Thymus (tissue), 11 donors: ENCODE measurements at regions not wholly inside any gene's neighbourhood (a gene's known extent, or its start where the extent isn't known, plus 50 kb on each side); places are given as distances from the start of the nearest gene placed in this dataset.
"Not testable (repeated sequence)": the region's sequence is repeated elsewhere in the genome, so short reads cannot be mapped to it uniquely, and the experiment has no call there.

Source experiments
- DNase-seq, 9 donors: peaks; one replicate each; pipeline ENCODE4 v3.0.0-alpha.2; 2013; ENCODE audit warnings: low spot score in 9 of 9, low read depth in 6 of 9, missing footprints in 1 of 9
- H3K27ac ChIP-seq, 2 donors: one replicate each; pipeline ENCODE4 v1.5.1; 2013; ENCODE audit warnings: control low read depth in 1 of 2, low read depth in 1 of 2, low read length in 1 of 2, mild to moderate bottlenecking in 1 of 2, moderate library complexity in 1 of 2
- H3K27me3 ChIP-seq, 2 donors: one replicate each; pipeline ENCODE4 v1.5.1; 2013; ENCODE audit warnings: low read length in 1 of 2; ENCODE audit not compliant: control insufficient read depth in 2 of 2, insufficient read depth in 1 of 2
- H3K36me3 ChIP-seq, 2 donors: one replicate each; pipeline ENCODE4 v1.5.1; 2013; ENCODE audit warnings: low read length in 1 of 2, mild to moderate bottlenecking in 1 of 2, moderate library complexity in 1 of 2; ENCODE audit not compliant: control insufficient read depth in 2 of 2, insufficient read depth in 2 of 2
- H3K4me1 ChIP-seq, 2 donors: one replicate each; pipeline ENCODE4 v1.5.1; 2013; ENCODE audit warnings: low read length in 2 of 2; ENCODE audit not compliant: control insufficient read depth in 2 of 2, insufficient read depth in 2 of 2
- H3K4me3 ChIP-seq, 2 donors: one replicate each; pipeline ENCODE4 v1.5.1; 2013; ENCODE audit warnings: low read length in 2 of 2, control low read depth in 1 of 2, mild to moderate bottlenecking in 1 of 2
- H3K9me3 ChIP-seq, 2 donors: one replicate each; pipeline ENCODE4 v1.5.1; 2013; ENCODE audit warnings: low read length in 1 of 2, mild to moderate bottlenecking in 1 of 2; ENCODE audit not compliant: control insufficient read depth in 2 of 2, insufficient read depth in 1 of 2
- WGBS: extraction: QIAGEN DNeasy Blood & Tissue Kit; methylation state at CpG from one replicate; pipeline ENCODE4 v1.1.7; 2013; 5-methylcytosine and 5-hydroxymethylcytosine counted together
- donor health status: healthy.

DNA sequence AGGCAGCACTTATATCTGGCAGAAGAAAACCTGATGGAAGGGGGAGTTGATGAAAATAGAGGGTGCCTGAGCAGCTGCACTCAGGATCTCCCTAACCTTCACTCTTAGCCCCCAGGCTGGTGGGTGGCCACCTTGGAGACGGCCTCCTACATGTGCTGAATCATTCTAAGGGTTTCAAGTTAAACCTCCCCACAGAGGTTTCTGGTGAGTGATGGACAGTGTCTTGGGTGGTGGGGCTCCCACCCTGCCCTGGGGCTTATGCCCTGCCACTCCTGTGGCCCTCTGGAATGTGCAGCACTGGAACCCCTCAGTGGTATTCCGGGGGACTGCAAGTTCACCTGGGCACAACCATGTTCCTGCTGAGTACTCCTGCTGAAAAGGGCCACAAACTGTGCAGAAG is 357.2 kb downstream of the CD83 start:
- H3K9me3 ChIP-seq: peaks cover 0 to 5% of the 10 kb centered on the region in 2 donors
- WGBS: 89% methylated on average over 2 of the region's 2 CpGs
- H3K27ac ChIP-seq: no peak overlapping the region
- no peaks in the 10 kb centered on the region for H3K36me3 ChIP-seq
- peaks cover 10 to 39% of the 10 kb centered on the region in 2 donors for H3K4me1 ChIP-seq
- no peaks in the 10 kb centered on the region for H3K27me3 ChIP-seq
- H3K4me3 ChIP-seq: no peak overlapping the region
- DNase-seq: no peak

DNA sequence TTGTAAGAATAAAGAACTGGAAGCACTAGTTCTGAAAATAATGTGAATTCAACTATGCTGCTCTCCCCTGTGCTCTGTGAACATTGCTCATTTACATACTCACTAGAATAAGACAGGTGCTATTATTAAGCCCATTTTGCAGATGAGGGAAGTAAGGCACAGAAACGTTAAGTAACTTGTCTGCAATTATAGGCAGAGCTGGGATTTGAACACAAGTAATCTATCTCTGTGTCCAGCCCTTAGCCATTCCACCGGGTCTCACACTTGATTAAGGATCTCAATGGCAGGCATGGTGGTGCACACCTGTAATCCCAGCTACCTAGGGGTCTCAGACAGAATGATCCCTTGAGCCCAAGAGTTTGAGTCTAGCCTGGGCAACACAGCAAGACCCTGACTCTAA is 357.7 kb downstream of the CD83 start:
- no peak for DNase-seq
- no peaks in the 10 kb centered on the region for H3K27me3 ChIP-seq
- no peaks in the 10 kb centered on the region for H3K36me3 ChIP-seq
- H3K9me3 ChIP-seq: no peaks in the 10 kb centered on the region
- no peak overlapping the region for H3K27ac ChIP-seq
- no peak overlapping the region for H3K4me3 ChIP-seq
- peaks cover 10 to 39% of the 10 kb centered on the region in 2 donors for H3K4me1 ChIP-seq
- WGBS: 50% methylated on average over 2 of the region's 2 CpGs

DNA sequence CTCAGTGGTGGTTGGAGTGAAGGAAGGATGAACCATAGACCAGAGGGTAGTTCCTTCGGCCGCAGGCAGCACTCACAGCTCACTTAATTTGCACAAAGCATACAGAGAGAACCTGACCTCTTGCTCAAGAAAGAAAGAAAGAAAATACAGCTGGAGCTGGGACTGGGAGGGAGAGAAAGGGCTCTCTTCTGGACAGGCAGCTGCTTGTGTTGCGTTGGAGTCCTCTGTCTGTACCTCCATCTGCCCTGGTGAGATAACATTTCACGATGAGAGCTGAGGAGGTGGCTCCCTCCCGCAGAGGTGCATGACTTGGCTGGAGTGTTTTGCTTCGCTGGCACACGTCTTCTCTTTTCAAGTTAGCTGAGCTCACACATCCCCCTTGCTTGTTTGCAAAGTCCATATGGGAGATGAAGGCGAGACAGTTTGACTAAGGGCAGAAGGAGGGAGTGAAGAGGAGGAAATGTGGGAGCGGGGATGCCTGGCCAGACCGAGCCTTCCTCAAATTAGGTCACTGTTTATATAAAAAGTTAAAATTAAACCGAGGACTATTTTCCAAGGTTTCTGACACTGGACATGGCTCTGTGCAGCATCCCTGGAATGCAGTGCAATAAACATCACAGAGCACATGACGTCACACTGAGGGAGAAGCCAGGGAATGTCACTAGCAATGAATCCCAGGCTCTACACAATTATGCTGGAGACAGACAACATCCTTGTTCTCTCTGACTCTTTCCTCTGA is 359.4 kb downstream of the CD83 start:
- no peak overlapping the region for H3K4me3 ChIP-seq
- H3K9me3 ChIP-seq: no peaks in the 10 kb centered on the region
- DNase-seq: peak in 1 of 9 donors; percentile 51
- no peaks in the 10 kb centered on the region for H3K36me3 ChIP-seq
- 56% methylated on average over 12 of the region's 12 CpGs for WGBS
- H3K4me1 ChIP-seq: peaks cover 10 to 39% of the 10 kb centered on the region in 2 donors
- peak overlapping the region in 1 of 2 donors; percentile 45 for H3K27ac ChIP-seq
- no peaks in the 10 kb centered on the region for H3K27me3 ChIP-seq

DNA sequence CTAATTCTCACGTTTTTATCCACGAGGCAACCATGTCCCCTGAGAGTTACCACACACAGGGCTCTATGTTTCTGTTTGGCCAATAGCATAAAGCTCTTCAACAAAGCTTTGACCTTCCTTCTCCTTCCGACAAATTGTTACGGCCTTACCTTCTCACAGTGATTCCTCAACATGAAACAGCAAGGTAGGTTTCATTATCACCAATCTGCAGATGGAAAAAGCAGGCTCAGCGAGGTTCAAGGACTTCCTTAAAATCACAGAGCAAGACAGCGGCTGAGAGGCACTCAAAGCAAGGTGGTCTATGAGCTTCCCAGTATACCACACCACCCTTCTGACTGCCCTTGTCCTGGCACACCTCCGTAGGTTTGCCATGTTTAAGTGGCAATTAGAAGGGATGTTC is 360.0 kb downstream of the CD83 start:
- 88% methylated on average over 7 of the region's 7 CpGs for WGBS
- no peaks in the 10 kb centered on the region for H3K36me3 ChIP-seq
- H3K27me3 ChIP-seq: no peaks in the 10 kb centered on the region
- no peaks in the 10 kb centered on the region for H3K9me3 ChIP-seq
- no peak overlapping the region for H3K27ac ChIP-seq
- peaks cover 10 to 39% of the 10 kb centered on the region in 2 donors for H3K4me1 ChIP-seq
- H3K4me3 ChIP-seq: no peak overlapping the region
- no peak for DNase-seq

DNA sequence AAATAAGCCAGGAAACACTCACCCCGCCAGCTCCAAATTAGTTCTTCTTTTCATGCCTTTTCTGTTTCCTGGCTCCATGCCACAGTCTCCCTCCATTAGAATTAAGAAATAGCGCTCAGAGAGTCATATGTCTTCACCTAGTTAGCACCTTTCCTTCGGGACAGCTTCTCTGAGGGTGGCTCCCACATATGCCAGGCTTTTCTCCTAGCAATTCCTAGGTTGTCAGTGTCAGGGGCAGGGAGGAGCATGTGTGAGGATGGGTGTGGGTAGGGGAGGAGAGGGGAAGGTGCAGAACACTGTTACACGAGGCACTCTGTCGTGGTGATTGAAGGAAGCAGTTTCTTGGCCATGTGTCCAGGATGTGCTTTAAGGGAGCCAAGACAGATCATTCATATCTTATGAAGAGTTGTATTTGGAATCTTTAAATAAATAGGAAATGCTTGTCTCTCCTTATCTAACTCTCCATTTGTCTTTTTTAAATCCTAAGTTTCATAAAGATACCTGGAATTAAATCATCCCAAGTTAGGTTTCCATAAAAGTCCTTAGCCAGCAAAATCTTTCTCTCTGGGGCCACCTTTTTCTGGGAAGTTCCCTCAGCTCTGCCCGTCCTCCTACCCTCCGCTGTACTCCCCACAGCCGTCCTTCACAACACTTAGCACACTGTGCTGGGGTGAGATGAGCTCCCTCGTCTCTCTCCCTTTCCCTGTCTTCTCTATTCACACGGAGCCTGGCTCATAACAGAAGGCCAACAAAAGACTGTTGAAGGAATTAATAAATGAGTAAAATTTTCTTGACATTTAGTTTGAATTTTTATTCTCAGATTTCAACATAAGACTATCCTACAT is 361.0 kb downstream of the CD83 start:
- H3K4me3 ChIP-seq: no peak overlapping the region
- H3K36me3 ChIP-seq: no peaks in the 10 kb centered on the region
- H3K9me3 ChIP-seq: no peaks in the 10 kb centered on the region
- DNase-seq: no peak
- H3K4me1 ChIP-seq: peaks cover 7 to 30% of the 10 kb centered on the region in 2 donors
- no peaks in the 10 kb centered on the region for H3K27me3 ChIP-seq
- no peak overlapping the region for H3K27ac ChIP-seq
- 69% methylated on average over 10 of the region's 10 CpGs for WGBS

DNA sequence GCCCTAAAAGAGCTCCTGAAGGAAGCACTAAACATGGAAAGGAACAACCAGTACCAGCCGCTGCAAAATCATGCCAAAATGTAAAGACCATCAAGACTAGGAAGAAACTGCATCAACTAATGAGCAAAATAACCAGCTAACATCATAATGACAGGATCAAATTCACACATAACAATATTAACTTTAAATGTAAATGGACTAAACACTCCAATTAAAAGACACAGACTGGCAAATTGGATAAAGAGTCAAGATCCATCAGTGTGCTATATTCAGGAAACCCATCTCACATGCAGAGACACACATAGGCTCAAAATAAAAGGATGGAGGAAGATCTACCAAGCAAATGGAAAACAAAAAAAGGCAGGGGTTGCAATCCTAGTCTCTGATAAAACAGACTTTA is 364.4 kb downstream of the CD83 start:
- not testable (repeated sequence) for H3K27me3 ChIP-seq, DNase-seq, H3K36me3 ChIP-seq, H3K27ac ChIP-seq, H3K9me3 ChIP-seq, H3K4me3 ChIP-seq
- WGBS: no CpG with 5 or more reads among the region's 1 CpG
- peaks cover 6 to 15% of the 10 kb centered on the region in 2 donors for H3K4me1 ChIP-seq

DNA sequence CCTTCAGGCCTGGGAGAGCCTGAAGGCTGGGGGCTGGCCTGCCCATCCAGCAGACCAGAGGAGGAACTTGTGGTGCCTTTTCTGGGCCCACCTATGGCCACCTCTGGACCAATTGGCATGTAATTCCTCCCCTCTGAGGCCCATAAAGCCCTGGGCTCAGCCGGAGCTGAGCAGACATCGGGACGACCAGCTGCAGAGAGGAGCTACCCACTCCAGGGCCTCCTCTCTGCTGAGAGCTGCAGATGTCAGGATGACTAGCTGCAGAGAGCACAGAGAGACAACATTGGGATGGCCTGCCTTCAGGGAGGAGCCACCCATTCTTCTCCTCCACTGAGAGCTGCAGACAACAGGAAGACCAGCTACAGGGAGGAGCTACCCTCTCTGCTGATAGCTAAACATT is 370.1 kb downstream of the CD83 start:
- no peak overlapping the region for H3K27ac ChIP-seq
- no peak overlapping the region for H3K4me3 ChIP-seq
- H3K9me3 ChIP-seq: peaks cover 1 to 22% of the 10 kb centered on the region in 2 donors
- peaks cover 0 to 12% of the 10 kb centered on the region in 2 donors for H3K36me3 ChIP-seq
- DNase-seq: no peak
- H3K27me3 ChIP-seq: no peaks in the 10 kb centered on the region
- H3K4me1 ChIP-seq: peaks cover 2 to 7% of the 10 kb centered on the region in 2 donors
- WGBS: 97% methylated on average over 3 of the region's 3 CpGs

DNA sequence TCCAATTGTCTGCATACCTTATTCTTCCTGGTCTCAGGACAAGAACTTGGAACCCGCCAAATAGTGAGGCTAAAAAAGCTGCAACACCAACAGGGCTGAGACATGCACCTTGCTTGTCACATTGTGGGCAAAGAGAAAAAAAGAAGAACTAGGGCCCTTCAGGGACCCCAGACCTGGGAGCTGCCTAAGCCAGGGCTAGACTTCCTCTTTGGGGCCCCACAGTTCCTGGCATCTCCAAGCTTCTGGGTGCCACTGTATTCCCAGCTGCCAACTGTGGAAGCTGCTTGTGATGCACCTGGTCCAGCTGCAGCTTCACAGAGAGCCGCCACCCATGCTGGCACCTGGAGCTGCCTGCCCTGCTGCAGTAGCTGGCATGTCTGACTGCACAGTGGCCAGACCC is 370.6 kb downstream of the CD83 start:
- H3K27ac ChIP-seq: no peak overlapping the region
- 82% methylated on average over 2 of the region's 2 CpGs for whole genome bisulfite sequencing
- H3K9me3 ChIP-seq: peaks cover 1 to 22% of the 10 kb centered on the region in 2 donors
- no peak for DNase-seq
- no peak overlapping the region for H3K4me3 ChIP-seq
- H3K4me1 ChIP-seq: peaks cover 2 to 7% of the 10 kb centered on the region in 2 donors
- no peaks in the 10 kb centered on the region for H3K27me3 ChIP-seq
- H3K36me3 ChIP-seq: peaks cover 0 to 12% of the 10 kb centered on the region in 2 donors

DNA sequence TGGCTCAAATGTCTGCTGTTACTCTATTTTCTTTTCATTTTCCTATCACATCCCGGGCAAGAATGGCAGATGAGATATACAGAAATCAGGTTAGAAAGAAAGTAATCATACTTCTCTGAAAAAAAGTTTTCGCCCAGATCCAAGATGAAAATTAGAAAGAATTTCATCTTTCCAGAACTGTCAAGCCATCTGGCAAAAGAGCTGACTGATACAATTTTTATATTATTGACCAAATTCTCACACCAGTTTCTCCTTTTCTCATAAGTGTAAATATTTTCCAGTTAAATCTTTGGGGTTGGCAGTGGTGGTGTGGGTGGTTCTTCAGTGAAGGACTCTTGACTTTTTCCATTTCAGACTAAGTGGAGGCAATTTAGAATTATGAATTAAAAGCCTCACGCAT is 371.9 kb downstream of the CD83 start:
- WGBS: 96% methylated on average over 3 of the region's 3 CpGs
- DNase-seq: no peak
- Histone ChIP-seq H3K4me3 (no peak overlapping the region), H3K27me3 (no peaks in the 10 kb centered on the region), H3K9me3 (peaks cover 1 to 22% of the 10 kb centered on the region in 2 donors), H3K4me1 (peaks cover 2 to 7% of the 10 kb centered on the region in 2 donors), H3K27ac (no peak overlapping the region), H3K36me3 (peaks cover 0 to 12% of the 10 kb centered on the region in 2 donors)
